Body of pancreas (tissue), 4 donors: ENCODE measurements at regions not wholly inside any gene's neighbourhood (a gene's known extent, or its start where the extent isn't known, plus 50 kb on each side); places are given as distances from the start of the nearest gene placed in this dataset.

ENCODE experiments used
- ATAC-seq: fragments of 150-250 bp; one replicate; pipeline ENCODE4 v1.9.1; 2016
- DNase-seq, 4 donors: peaks; one replicate each; pipeline ENCODE4 v3.0.0-alpha.2; 2019
- H3K27ac ChIP-seq, 4 donors: fragments of 200-600 bp; sonication (generic); 1 replicate in 3 of 4; 2 replicates in 1 of 4; pipeline versions ENCODE4 v1.5.1 to v1.6.1; 2016 to 2019; ENCODE audit warnings: mild to moderate bottlenecking in 1 of 4, mixed read lengths in 1 of 4, moderate library complexity in 1 of 4
- H3K27me3 ChIP-seq, 2 donors: fragments of 200-600 bp; sonication (generic); one replicate each; pipeline ENCODE4 v1.6.0; 2016; ENCODE audit warnings: mild to moderate bottlenecking in 1 of 2
- H3K36me3 ChIP-seq, 2 donors: fragments of 200-600 bp; sonication (generic); replicated peaks in 1 of 2; 2 replicates each; pipeline ENCODE4 v1.5.1; 2016; ENCODE audit warnings: low read depth in 2 of 2; ENCODE audit not compliant: insufficient read depth in 1 of 2
- H3K4me1 ChIP-seq: fragments of 200-600 bp; sonication (generic); one replicate; pipeline ENCODE4 v1.6.0; 2016
- H3K4me3 ChIP-seq, 2 donors: fragments of 200-600 bp; sonication (generic); 1 replicate in 1 of 2; 2 replicates in 1 of 2; pipeline ENCODE4 v1.5.1; 2016 to 2019
- H3K9me3 ChIP-seq, 3 donors: fragments of 200-600 bp; sonication (generic); 1 replicate in 2 of 3; 2 replicates in 1 of 3; pipeline ENCODE4 v1.5.1; 2016
- CTCF ChIP-seq, 7 experiments: fragments of 450-650 bp in 4 of 7; fragments of 200-600 bp in 3 of 7; sonication (generic) in 3 of 7; IDR thresholded peaks; one replicate each; pipeline ENCODE4 v1.5.1; 2016 to 2019; ENCODE audit warnings: antibody characterized with exemption in 7 of 7
- POLR2A ChIP-seq, 3 donors: fragments of 450-650 bp; IDR thresholded peaks; one replicate each; pipeline ENCODE4 v1.6.1; 2016; ENCODE audit warnings: antibody characterized with exemption in 3 of 3, mild to moderate bottlenecking in 2 of 3
- WGBS, 2 donors: methylation state at CpG; one replicate each; pipeline ENCODE4 v1.1.5; 2017; 5-methylcytosine and 5-hydroxymethylcytosine counted together
- intact Hi-C: fragments of 100-400 bp; cut with DNase I; formaldehyde crosslinking; loops from one replicate; pipeline ENCODE4 v1.15.1; 2023

- Histone ChIP-seq H3K9me3 (no peaks in the 10 kb centered on the region), H3K4me3 (no peak overlapping the region), H3K4me1 (peaks cover 24% of the 10 kb centered on the region), H3K36me3 (no peaks in the 10 kb centered on the region), H3K27ac (no peak overlapping the region), H3K27me3 (no peaks in the 10 kb centered on the region)
- 96 to 99% methylated on average over 6 of the region's 6 CpGs for WGBS, 2 donors
- TF ChIP-seq CTCF (IDR thresholded peaks at IDR 0.05): no peak
- TF ChIP-seq POLR2A (IDR thresholded peaks at IDR 0.05): no peak
- ATAC-seq (no peak), DNase-seq (peak in 2 of 4 donors; percentile 3 to 5)
- intact Hi-C loops: no loop called here
These were observed 62.8 kb upstream of the DIO3 start for GRCh38 chr14:101498526-101498860.

GRCh38 chr14:101499080-101499479 is 62.2 kb upstream of the DIO3 start:
- H3K27me3 ChIP-seq: no peaks in the 10 kb centered on the region
- ATAC-seq (peak; percentile 43), DNase-seq (peak; percentile 34 to 68 (median 54))
- no peaks in the 10 kb centered on the region for H3K9me3 ChIP-seq
- 62 to 74% methylated on average over 6 to 11 of the region's 11 CpGs for WGBS, 2 donors
- H3K4me1 ChIP-seq: peaks cover 24% of the 10 kb centered on the region
- H3K27ac ChIP-seq: no peak overlapping the region
- TF ChIP-seq CTCF (IDR thresholded peaks at IDR 0.05) (no peak), POLR2A (IDR thresholded peaks at IDR 0.05) (no peak)
- no peaks in the 10 kb centered on the region for H3K36me3 ChIP-seq
- H3K4me3 ChIP-seq: no peak overlapping the region
- intact Hi-C loops: no loop called here

GRCh38 chr14:101499513-101499912 is 61.8 kb upstream of the DIO3 start:
- no peak overlapping the region for H3K27ac ChIP-seq
- peaks cover 24% of the 10 kb centered on the region for H3K4me1 ChIP-seq
- H3K27me3 ChIP-seq: no peaks in the 10 kb centered on the region
- no peak for TF ChIP-seq POLR2A (IDR thresholded peaks at IDR 0.05)
- TF ChIP-seq CTCF (IDR thresholded peaks at IDR 0.05): no peak
- intact Hi-C loops: no loop called here
- H3K36me3 ChIP-seq: no peaks in the 10 kb centered on the region
- no peak for ATAC-seq
- peak in 1 of 4 donors; percentile 9 for DNase-seq
- no peaks in the 10 kb centered on the region for H3K9me3 ChIP-seq
- WGBS, 2 donors: 95 to 96% methylated on average over 9 of the region's 10 CpGs
- H3K4me3 ChIP-seq: no peak overlapping the region

GRCh38 chr14:101500061-101500460 is 61.2 kb upstream of the DIO3 start:
- no peaks in the 10 kb centered on the region for H3K27me3 ChIP-seq
- WGBS, 2 donors: 72 to 83% methylated on average over 7 of the region's 7 CpGs
- TF ChIP-seq CTCF (IDR thresholded peaks at IDR 0.05) (no peak), POLR2A (IDR thresholded peaks at IDR 0.05) (no peak)

GRCh38 chr14:101500681-101501080 is 60.6 kb upstream of the DIO3 start:
- H3K27ac ChIP-seq: no peak overlapping the region
- TF ChIP-seq POLR2A (IDR thresholded peaks at IDR 0.05) (no peak), CTCF (IDR thresholded peaks at IDR 0.05) (no peak)
- ATAC-seq (no peak), DNase-seq (peak in 1 of 4 donors; percentile 6)
- no peaks in the 10 kb centered on the region for H3K36me3 ChIP-seq
- intact Hi-C loops: no loop called here
- no peak overlapping the region for H3K4me3 ChIP-seq
- H3K9me3 ChIP-seq: no peaks in the 10 kb centered on the region
- peaks cover 15% of the 10 kb centered on the region for H3K4me1 ChIP-seq
- no peaks in the 10 kb centered on the region for H3K27me3 ChIP-seq
- 88% methylated on average over 4 of the region's 4 CpGs for WGBS, 2 donors

More at GRCh38 chr14:101500061-101500460, 61.2 kb upstream of the DIO3 start:
- H3K36me3 ChIP-seq: no peaks in the 10 kb centered on the region
- intact Hi-C loops: no loop called here
- DNase-seq: peak in 1 of 4 donors; percentile 6
- H3K4me3 ChIP-seq: no peak overlapping the region
- ATAC-seq: no peak
- no peaks in the 10 kb centered on the region for H3K9me3 ChIP-seq
- peaks cover 21% of the 10 kb centered on the region for H3K4me1 ChIP-seq
- H3K27ac ChIP-seq: no peak overlapping the region
